Smooth muscle cell (in vitro differentiated cells): ENCODE measurements at regions not wholly inside any gene's neighbourhood (a gene's known extent, or its start where the extent isn't known, plus 50 kb on each side); places are given as distances from the start of the nearest gene placed in this dataset.
A peak's percentile ranks its signal among the peaks of the same experiment; 100 is the strongest.

Experiments used
- DNase-seq: peaks from one replicate; lab custom pipeline; 2025; ENCODE audit not compliant: unreplicated experiment; lab: John Stamatoyannopoulos, UW
- H2AFZ ChIP-seq: fragments of 200-600 bp; sonication (generic); 2 replicates; pipeline ENCODE4 v1.6.0; 2016; ENCODE audit warnings: antibody characterized with exemption, low read depth, mild to moderate bottlenecking
- H3F3A ChIP-seq: fragments of 200-600 bp; sonication (generic); 2 replicates; pipeline ENCODE4 v1.6.0; 2017; ENCODE audit warnings: antibody characterized with exemption, low read depth
- H3K27ac ChIP-seq: fragments of 200-600 bp; sonication (generic); 2 replicates; pipeline ENCODE4 v1.5.1; 2016; ENCODE audit warnings: low read depth, mild to moderate bottlenecking
- H3K27me3 ChIP-seq: fragments of 200-600 bp; sonication (generic); 2 replicates; pipeline ENCODE4 v1.6.1; 2016; ENCODE audit warnings: low read depth, mild to moderate bottlenecking
- H3K36me3 ChIP-seq: fragments of 200-600 bp; sonication (generic); 2 replicates; pipeline ENCODE4 v1.5.1; 2016; ENCODE audit warnings: low read depth
- H3K4me1 ChIP-seq: fragments of 200-600 bp; sonication (generic); 2 replicates; pipeline ENCODE4 v1.5.1; 2016; ENCODE audit warnings: low read depth
- H3K4me2 ChIP-seq: fragments of 200-600 bp; sonication (generic); 2 replicates; pipeline ENCODE4 v1.6.0; 2016; ENCODE audit warnings: mild to moderate bottlenecking
- H3K4me3 ChIP-seq: fragments of 200-600 bp; sonication (generic); 2 replicates; pipeline ENCODE4 v1.5.1; 2016; ENCODE audit warnings: mild to moderate bottlenecking
- H3K79me2 ChIP-seq: fragments of 200-600 bp; sonication (generic); 2 replicates; pipeline ENCODE4 v1.6.0; 2016; ENCODE audit warnings: low read depth, mild to moderate bottlenecking
- H3K9ac ChIP-seq: fragments of 200-600 bp; sonication (generic); 2 replicates; pipeline ENCODE4 v1.6.0; 2016; ENCODE audit warnings: low read depth
- H3K9me3 ChIP-seq: fragments of 200-600 bp; sonication (generic); replicated peaks from 2 replicates; pipeline ENCODE4 v1.5.1; 2016; ENCODE audit warnings: low read depth
- H4K20me1 ChIP-seq: fragments of 200-600 bp; sonication (generic); 2 replicates; pipeline ENCODE4 v1.6.0; 2016; ENCODE audit warnings: low read depth
- WGBS: methylation state at CpG from one replicate; pipeline ENCODE4 v1.1.7; 2016; ENCODE audit warnings: low lambda C conversion rate; 5-methylcytosine and 5-hydroxymethylcytosine counted together
- TF ChIP-seq, protein P1 (sequence below): fragments of 200-600 bp; sonication (generic); IDR thresholded peaks from 2 replicates; pipeline ENCODE4 v1.5.1; 2017; ENCODE audit warnings: borderline replicate concordance, mild to moderate bottlenecking, antibody characterized with exemption; ENCODE audit not compliant: insufficient read depth, poor library complexity, severe bottlenecking

DNA sequence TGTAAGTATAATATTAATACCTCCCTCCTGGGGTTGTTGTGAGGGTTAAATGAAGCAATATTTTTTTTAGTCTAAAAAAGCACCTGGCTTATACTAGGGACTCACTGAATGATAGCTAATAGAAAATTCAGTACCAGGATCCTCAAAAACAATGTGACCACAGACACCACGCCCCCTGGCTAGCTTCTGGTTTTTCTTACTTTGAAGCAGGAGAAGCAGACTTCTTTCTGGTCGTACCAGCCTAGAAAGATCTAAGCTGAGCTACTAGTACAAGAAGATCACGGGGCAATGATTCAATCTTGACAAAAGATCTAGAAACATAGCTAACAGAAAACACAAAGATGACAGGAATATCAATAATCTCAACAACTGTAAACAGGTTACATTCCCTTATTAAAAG, 218.5 kb upstream of the SLC30A5 start:
- Histone ChIP-seq H3K9me3 (no peaks in the 10 kb centered on the region), H3K9ac (no peak overlapping the region), H3K36me3 (no peaks in the 10 kb centered on the region), H3K4me3 (no peak overlapping the region), H4K20me1 (no peaks in the 10 kb centered on the region), H3K27ac (no peak overlapping the region), H3K27me3 (no peaks in the 10 kb centered on the region), H3K4me2 (no peak overlapping the region), H3K79me2 (no peaks in the 10 kb centered on the region), H3F3A (no peaks in the 10 kb centered on the region), H2AFZ (no peak overlapping the region), H3K4me1 (no peaks in the 10 kb centered on the region)
- DNase-seq: no peak
- 74% methylated on average over 3 of the region's 3 CpGs for WGBS
- TF ChIP-seq, protein P1, sequence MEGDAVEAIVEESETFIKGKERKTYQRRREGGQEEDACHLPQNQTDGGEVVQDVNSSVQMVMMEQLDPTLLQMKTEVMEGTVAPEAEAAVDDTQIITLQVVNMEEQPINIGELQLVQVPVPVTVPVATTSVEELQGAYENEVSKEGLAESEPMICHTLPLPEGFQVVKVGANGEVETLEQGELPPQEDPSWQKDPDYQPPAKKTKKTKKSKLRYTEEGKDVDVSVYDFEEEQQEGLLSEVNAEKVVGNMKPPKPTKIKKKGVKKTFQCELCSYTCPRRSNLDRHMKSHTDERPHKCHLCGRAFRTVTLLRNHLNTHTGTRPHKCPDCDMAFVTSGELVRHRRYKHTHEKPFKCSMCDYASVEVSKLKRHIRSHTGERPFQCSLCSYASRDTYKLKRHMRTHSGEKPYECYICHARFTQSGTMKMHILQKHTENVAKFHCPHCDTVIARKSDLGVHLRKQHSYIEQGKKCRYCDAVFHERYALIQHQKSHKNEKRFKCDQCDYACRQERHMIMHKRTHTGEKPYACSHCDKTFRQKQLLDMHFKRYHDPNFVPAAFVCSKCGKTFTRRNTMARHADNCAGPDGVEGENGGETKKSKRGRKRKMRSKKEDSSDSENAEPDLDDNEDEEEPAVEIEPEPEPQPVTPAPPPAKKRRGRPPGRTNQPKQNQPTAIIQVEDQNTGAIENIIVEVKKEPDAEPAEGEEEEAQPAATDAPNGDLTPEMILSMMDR: no peak

DNA sequence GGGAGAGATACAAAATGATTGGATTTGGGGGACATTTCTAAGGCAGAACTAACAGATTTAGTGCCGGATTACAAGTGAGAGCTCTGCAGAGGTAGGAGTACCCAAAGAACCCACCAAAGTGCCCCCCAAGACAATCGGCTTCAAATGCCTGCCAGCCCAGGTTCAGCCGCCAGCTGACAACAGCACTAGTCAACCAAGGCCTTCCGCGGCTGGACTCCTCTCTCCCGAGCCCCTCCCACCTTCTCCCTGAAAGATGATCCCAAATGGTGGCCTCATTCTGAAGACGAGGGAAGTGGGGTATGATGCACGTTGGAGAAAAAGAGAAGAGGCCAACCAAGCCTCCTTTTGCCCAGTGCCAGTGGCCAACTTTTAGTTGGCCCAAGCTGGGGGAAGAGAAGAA, 210.4 kb upstream of the SLC30A5 start:
- H3F3A ChIP-seq: no peaks in the 10 kb centered on the region
- H3K27me3 ChIP-seq: no peaks in the 10 kb centered on the region
- peaks cover 6% of the 10 kb centered on the region for H3K4me1 ChIP-seq
- no peak overlapping the region for H2AFZ ChIP-seq
- no peak overlapping the region for H3K4me3 ChIP-seq
- no peaks in the 10 kb centered on the region for H4K20me1 ChIP-seq
- no peaks in the 10 kb centered on the region for H3K79me2 ChIP-seq
- TF ChIP-seq, protein P1: no peak
- H3K36me3 ChIP-seq: no peaks in the 10 kb centered on the region
- H3K9ac ChIP-seq: no peak overlapping the region
- H3K9me3 ChIP-seq: no peaks in the 10 kb centered on the region
- WGBS: 85% methylated on average over 8 of the region's 8 CpGs
- no peak for DNase-seq
- no peak overlapping the region for H3K4me2 ChIP-seq
- H3K27ac ChIP-seq: no peak overlapping the region

DNA sequence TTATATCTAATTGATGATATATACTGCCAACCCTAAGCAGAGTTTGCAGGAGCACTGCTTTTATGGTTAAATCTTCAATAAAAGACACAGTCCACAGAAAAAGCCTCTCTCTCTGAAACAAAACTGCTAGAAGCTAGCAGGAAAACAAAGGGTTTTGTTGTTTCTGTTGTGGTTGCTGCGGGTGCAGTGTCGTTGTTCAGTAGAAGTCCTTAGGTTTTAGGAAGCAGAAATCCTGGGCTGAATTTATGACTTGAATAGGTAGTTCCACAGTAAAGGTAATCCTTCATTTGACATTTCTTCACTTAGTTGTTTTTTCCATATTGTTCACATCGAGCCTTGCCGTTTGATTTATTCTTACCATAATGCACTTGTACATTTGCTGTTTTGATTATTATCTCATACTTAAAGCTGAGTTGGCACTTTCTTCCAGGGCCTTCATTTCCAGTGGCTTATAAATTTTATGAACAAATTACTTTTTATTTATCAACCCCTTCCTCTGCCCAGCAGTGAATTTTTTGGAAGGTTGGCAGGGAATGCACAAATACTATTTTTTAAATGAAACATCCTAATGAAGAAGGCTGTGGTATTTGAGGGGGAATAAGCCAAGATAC, 209.6 kb upstream of the SLC30A5 start:
- no peak overlapping the region for H3K4me3 ChIP-seq
- no peaks in the 10 kb centered on the region for H3K79me2 ChIP-seq
- no peaks in the 10 kb centered on the region for H3K27me3 ChIP-seq
- no peaks in the 10 kb centered on the region for H3K36me3 ChIP-seq
- no peak overlapping the region for H2AFZ ChIP-seq
- 83% methylated on average over 4 of the region's 4 CpGs for WGBS
- no peaks in the 10 kb centered on the region for H3F3A ChIP-seq
- TF ChIP-seq, protein P1: no peak
- H3K27ac ChIP-seq: no peak overlapping the region
- H3K9me3 ChIP-seq: no peaks in the 10 kb centered on the region
- no peak overlapping the region for H3K4me2 ChIP-seq
- peaks cover 6% of the 10 kb centered on the region for H3K4me1 ChIP-seq
- no peak for DNase-seq
- H3K9ac ChIP-seq: no peak overlapping the region
- no peaks in the 10 kb centered on the region for H4K20me1 ChIP-seq

DNA sequence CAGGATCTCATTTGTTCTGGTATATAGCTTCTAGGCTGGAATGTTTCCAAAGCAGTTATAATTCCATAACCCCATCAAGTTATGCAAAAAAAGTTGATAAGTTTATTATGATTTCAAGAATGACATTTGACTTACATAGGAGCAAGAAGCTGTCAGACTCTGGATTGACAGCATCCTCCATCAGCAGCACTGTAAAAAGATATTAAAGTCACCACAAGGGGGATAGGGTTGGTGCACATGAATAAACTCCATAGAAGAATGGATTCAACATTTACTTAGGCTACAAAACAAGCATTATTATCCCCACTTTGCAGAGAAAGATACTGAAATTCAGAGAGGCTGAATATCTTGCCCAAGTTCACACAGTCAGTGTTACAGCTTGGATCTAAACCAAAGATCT, 208.9 kb upstream of the SLC30A5 start:
- Histone ChIP-seq H3K9ac (no peak overlapping the region), H3K27ac (no peak overlapping the region), H3K9me3 (no peaks in the 10 kb centered on the region), H3K36me3 (no peaks in the 10 kb centered on the region), H3K4me2 (no peak overlapping the region), H3K79me2 (no peaks in the 10 kb centered on the region), H3K4me3 (no peak overlapping the region), H3K4me1 (peaks cover 6% of the 10 kb centered on the region), H4K20me1 (no peaks in the 10 kb centered on the region), H3K27me3 (no peaks in the 10 kb centered on the region), H3F3A (no peaks in the 10 kb centered on the region), H2AFZ (no peak overlapping the region)
- DNase-seq: no peak
- TF ChIP-seq, protein P1: peak; percentile 39
